H1 (cell line): ENCODE measurements at regions not wholly inside any gene's neighbourhood (a gene's known extent, or its start where the extent isn't known, plus 50 kb on each side); places are given as distances from the start of the nearest gene placed in this dataset.

Source experiments
- GTF2F1 ChIP-seq: IDR thresholded peaks from 2 replicates; pipeline ENCODE4 v1.6.1; 2012; ENCODE audit warnings: low read depth, low read length, improper control_type of control experiment, borderline replicate concordance
- PHF8 ChIP-seq: fragments of 200-600 bp; sonication (generic); conservative IDR thresholded peaks from 2 replicates; pipeline ENCODE4 v1.7.1; 2012; ENCODE audit warnings: low read depth, mild to moderate bottlenecking, inconsistent platforms, low read length, moderate library complexity
- SIN3A ChIP-seq, 2 experiments: IDR thresholded peaks in 1 of 2; conservative IDR thresholded peaks in 1 of 2; 2 replicates each; pipeline ENCODE4 v1.6.1; 2011 to 2012; ENCODE audit warnings: low read length in 2 of 2, improper control_type of control experiment in 1 of 2, low read depth in 1 of 2, mild to moderate bottlenecking in 1 of 2
- SUZ12 ChIP-seq: fragments of 200-600 bp; sonication (generic); IDR thresholded peaks from 2 replicates; pipeline ENCODE4 v1.6.1; 2012; ENCODE audit warnings: mild to moderate bottlenecking, inconsistent platforms, low read length, moderate library complexity, mixed read lengths

DNA sequence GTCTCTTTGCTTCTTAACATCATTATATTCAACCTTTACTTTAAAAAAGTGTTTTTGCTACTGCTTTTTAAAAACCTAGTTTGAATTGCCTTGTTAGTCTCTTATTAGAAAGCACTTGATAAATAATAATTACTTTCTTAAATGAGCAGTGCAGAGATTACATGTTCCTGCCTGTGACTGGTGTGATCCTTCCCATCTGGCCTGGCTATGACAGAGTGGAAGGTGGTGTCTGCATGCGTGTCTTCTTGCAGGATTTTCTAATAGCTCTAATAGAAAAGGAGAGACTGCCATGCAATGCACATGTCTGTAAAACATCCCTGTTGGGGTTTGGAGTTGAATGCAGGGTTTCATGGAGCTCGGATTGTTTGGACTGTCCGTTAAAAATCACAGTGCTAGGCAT, 425.8 kb upstream of the TPM1 start (continued):
- TF ChIP-seq GTF2F1 (no peak), SUZ12 (no peak), PHF8 (no peak), SIN3A (conservative IDR thresholded peaks at IDR 0.05 in 1 of 2, IDR thresholded peaks at IDR 0.05 in 1 of 2; ENCODE audit: low read depth in 1 of 2, low read length in 2 of 2) (no peak)
